ENCODE measurements at regions not wholly inside any gene's neighbourhood (a gene's known extent, or its start where the extent isn't known, plus 50 kb on each side); places are given as distances from the start of the nearest gene placed in this dataset.

- Mint-ChIP-seq H3K4me3 (no peak overlapping the region), H3K27ac (no peak overlapping the region), H3K27me3 (ENCODE audit: insufficient read depth, low read depth, poor library complexity) (peaks cover 1% of the 10 kb centered on the region), H3K36me3 (ENCODE audit: low read depth) (no peaks in the 10 kb centered on the region), H3K9me3 (peaks cover 4% of the 10 kb centered on the region; the same call in 1 of the 3 replicates), H3K4me1 (no peaks in the 10 kb centered on the region)
- no peak overlapping the region for H2AFZ ChIP-seq
- DNase-seq (ENCODE audit: low spot score) (no peak), ATAC-seq (no peak)
- no peaks in the 10 kb centered on the region for H4K20me1 ChIP-seq (replicated peaks; ENCODE audit: insufficient read depth)
- H3K4me3 ChIP-seq, result no peak overlapping the region
- no peak for TF ChIP-seq EZH2 (IDR thresholded peaks at IDR 0.05; ENCODE audit: low read depth, unreplicated experiment)
- H3K36me3 ChIP-seq (ENCODE audit: insufficient read depth), result no peaks in the 10 kb centered on the region
- H3K4me2 ChIP-seq, result no peak overlapping the region
- no peaks in the 10 kb centered on the region for H3K27me3 ChIP-seq (ENCODE audit: insufficient read depth)
- no peaks in the 10 kb centered on the region for H3K79me2 ChIP-seq (replicated peaks; ENCODE audit: insufficient read depth)
- no peaks in the 10 kb centered on the region for H3F3A ChIP-seq (replicated peaks; ENCODE audit: low read depth)
- H3K4me1 ChIP-seq (ENCODE audit: insufficient read depth), result no peaks in the 10 kb centered on the region
- H3K9me2 ChIP-seq (ENCODE audit: insufficient read depth), result no peaks in the 10 kb centered on the region
- no peak overlapping the region for H3K27ac ChIP-seq (ENCODE audit: low read depth)
Observed at GRCh38 chr2:18268400-18268799, 292.1 kb downstream of the RDH14 start.

- DNase-seq (ENCODE audit: low spot score) (no peak), ATAC-seq (no peak)
- no peak overlapping the region for H2AFZ ChIP-seq
- no peak overlapping the region for H3K27ac ChIP-seq (ENCODE audit: low read depth)
- peaks cover 4% of the 10 kb centered on the region; the same call in 1 of the 3 replicates for H3K9me3 Mint-ChIP-seq
- H3K4me3 Mint-ChIP-seq, result no peak overlapping the region
- H3K27ac Mint-ChIP-seq, result no peak overlapping the region
- no peaks in the 10 kb centered on the region for H4K20me1 ChIP-seq (replicated peaks; ENCODE audit: insufficient read depth)
- TF ChIP-seq ETS1 (IDR thresholded peaks at IDR 0.05) (no peak), ZNF331 (CRISPR knock-in tag; IDR thresholded peaks at IDR 0.05; ENCODE audit: low read depth) (no peak), EZH2phosphoT487 (IDR thresholded peaks at IDR 0.05; ENCODE audit: unreplicated experiment) (no peak), STAT1 (IDR thresholded peaks at IDR 0.05; ENCODE audit: unreplicated experiment) (no peak), ZNF462 (CRISPR knock-in tag; IDR thresholded peaks at IDR 0.05) (no peak), REST (IDR thresholded peaks at IDR 0.05; ENCODE audit: unreplicated experiment) (no peak), NANOG (IDR thresholded peaks at IDR 0.05; ENCODE audit: borderline replicate concordance) (no peak)
- H3K79me2 ChIP-seq (replicated peaks; ENCODE audit: insufficient read depth), result no peaks in the 10 kb centered on the region
- H3K36me3 ChIP-seq (ENCODE audit: insufficient read depth), result no peaks in the 10 kb centered on the region
- H3K9me2 ChIP-seq (ENCODE audit: insufficient read depth), result no peaks in the 10 kb centered on the region
- H3K27me3 ChIP-seq (ENCODE audit: insufficient read depth), result no peaks in the 10 kb centered on the region
- no peaks in the 10 kb centered on the region for H3K36me3 Mint-ChIP-seq (ENCODE audit: low read depth)
- no peaks in the 10 kb centered on the region for H3F3A ChIP-seq (replicated peaks; ENCODE audit: low read depth)
- no peaks in the 10 kb centered on the region for H3K4me1 Mint-ChIP-seq
- H3K4me1 ChIP-seq (ENCODE audit: insufficient read depth), result no peaks in the 10 kb centered on the region
- H3K4me3 ChIP-seq, result no peak overlapping the region
- peaks cover 1% of the 10 kb centered on the region for H3K27me3 Mint-ChIP-seq (ENCODE audit: insufficient read depth, low read depth, poor library complexity)
- no peak overlapping the region for H3K4me2 ChIP-seq
Observed at GRCh38 chr2:18267501-18267900, 293.0 kb downstream of the RDH14 start.
